Thyroid gland (tissue), 4 donors: ENCODE measurements at regions not wholly inside any gene's neighbourhood (a gene's known extent, or its start where the extent isn't known, plus 50 kb on each side); places are given as distances from the start of the nearest gene placed in this dataset.

Source experiments
- POLR2A ChIP-seq, 2 donors: fragments of 450-650 bp; IDR thresholded peaks; one replicate each; pipeline ENCODE4 v1.6.1; 2017; ENCODE audit warnings: antibody characterized with exemption in 2 of 2, mild to moderate bottlenecking in 2 of 2, moderate library complexity in 1 of 2
- TF ChIP-seq, protein P1 (sequence below), 6 experiments: fragments of 200-600 bp in 3 of 6; fragments of 450-650 bp in 3 of 6; sonication (generic) in 3 of 6; IDR thresholded peaks; one replicate each; pipeline ENCODE4 v1.5.1; 2016 to 2019; ENCODE audit warnings: antibody characterized with exemption in 6 of 6, mild to moderate bottlenecking in 2 of 6, inconsistent platforms in 1 of 6, moderate library complexity in 1 of 6

DNA sequence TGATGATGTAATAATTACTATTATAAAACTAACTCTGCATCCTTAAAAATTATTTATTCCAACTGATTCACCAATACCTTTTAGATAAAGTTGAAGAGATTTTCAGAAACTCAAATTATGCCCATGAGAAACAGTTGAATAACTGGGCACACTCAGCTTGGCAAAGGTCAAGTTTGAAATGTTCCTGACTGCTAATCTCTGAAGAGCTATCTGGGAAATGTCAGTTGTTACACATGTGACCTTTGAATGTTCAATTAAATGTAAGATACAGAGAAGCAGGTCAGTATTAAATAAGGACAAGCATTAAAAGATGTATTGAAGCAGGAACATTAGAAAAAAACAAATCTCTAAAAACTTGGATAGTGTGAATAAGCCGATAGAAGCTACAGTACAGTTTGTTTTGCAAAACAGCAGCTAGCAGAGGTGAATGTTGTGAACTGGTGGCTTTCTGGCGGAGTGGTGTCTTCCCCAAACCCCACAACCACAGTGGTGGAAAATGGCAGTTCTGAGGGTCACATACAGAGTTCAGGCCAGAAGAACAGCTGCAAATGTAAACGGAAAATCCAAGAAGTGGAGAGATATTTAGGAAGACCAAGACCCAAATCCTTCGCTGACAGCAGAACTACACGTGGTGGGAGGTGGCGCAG, 61.9 kb upstream of the SLC5A9 start:
- TF ChIP-seq, protein P1, sequence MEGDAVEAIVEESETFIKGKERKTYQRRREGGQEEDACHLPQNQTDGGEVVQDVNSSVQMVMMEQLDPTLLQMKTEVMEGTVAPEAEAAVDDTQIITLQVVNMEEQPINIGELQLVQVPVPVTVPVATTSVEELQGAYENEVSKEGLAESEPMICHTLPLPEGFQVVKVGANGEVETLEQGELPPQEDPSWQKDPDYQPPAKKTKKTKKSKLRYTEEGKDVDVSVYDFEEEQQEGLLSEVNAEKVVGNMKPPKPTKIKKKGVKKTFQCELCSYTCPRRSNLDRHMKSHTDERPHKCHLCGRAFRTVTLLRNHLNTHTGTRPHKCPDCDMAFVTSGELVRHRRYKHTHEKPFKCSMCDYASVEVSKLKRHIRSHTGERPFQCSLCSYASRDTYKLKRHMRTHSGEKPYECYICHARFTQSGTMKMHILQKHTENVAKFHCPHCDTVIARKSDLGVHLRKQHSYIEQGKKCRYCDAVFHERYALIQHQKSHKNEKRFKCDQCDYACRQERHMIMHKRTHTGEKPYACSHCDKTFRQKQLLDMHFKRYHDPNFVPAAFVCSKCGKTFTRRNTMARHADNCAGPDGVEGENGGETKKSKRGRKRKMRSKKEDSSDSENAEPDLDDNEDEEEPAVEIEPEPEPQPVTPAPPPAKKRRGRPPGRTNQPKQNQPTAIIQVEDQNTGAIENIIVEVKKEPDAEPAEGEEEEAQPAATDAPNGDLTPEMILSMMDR (IDR thresholded peaks at IDR 0.05), result no peak
- no peak for TF ChIP-seq POLR2A (IDR thresholded peaks at IDR 0.05)
